ENCODE measurements at regions not wholly inside any gene's neighbourhood (a gene's known extent, or its start where the extent isn't known, plus 50 kb on each side); places are given as distances from the start of the nearest gene placed in this dataset.

DNA sequence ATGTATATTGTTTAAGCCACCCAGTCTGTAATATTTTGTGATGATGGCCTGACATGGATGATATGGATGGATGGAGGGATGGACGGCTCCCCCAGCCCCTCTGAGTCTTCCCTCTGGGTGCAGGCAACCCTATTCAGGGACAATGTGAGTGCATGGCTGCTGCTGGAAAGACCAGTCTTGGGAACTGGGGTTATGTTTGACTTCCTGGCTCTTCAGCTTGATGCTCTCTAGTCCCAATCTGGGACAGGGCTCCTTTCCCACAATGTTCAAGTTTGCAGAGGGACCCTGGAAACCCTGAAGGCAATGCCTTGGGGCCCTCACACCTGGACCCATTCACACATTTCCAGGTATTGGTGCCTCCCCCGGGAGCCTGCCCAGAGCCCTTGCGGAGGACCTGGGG, 52.3 kb upstream of the RET start:
- DNase-seq: no peak

GRCh38 chr10:43024942-43025700, 51.7 kb upstream of the RET start:
- peak; percentile 14 for DNase-seq

DNA sequence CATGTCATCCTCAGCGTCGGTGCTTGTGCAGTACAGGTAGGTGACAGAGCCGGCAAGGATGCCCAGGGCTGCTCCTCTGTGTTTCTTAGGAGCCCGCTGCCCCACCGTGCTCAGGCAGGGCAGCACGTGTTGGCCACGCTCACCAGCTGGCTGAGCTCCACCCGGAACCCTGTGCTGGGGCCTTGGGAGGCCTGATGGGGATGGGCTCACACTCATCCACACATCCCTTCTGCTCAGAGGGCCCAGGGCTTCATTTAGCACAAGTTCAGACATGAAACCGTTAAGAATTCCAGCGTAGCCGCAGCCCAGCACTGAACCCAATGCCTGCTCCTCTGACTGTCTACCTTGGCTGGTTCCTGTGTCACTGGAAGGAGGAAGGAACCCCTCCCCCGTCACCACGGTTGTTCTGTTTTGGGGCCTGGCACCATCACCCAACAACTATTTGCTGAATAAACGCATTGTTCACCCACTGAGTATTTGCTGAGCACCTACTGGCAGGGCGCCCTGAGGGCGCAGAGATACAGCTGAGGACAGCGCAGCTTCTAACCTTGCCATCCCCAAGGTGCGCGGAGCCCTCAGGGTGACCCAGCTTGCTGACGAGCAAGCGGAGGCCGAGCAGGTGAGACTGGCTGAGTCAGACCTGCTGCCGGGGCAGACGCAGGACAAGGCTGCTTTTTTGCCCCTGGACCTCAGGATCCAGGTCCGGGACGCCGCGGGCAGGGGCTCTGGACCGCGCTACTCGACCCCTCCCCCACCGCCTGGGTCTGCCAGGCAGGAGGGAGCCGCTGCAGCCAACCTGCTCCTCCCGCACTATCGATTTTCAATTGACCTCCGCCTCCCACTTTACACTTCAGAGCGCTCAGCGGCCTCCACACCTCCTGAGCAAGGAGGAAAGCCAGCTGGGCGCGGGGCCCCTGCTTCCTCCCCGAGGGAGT, 50.6 kb upstream of the RET start:
- peak; percentile 14 for DNase-seq
